Activated T-helper 1 cell treated with anti-CD3 and anti-CD28 coated beads, Interleukin-2, amount 50 U/mL, for 16 hours (primary cell): ENCODE measurements at regions not wholly inside any gene's neighbourhood (a gene's known extent, or its start where the extent isn't known, plus 50 kb on each side); places are given as distances from the start of the nearest gene placed in this dataset.

Experiments
- DNase-seq, 2 donors: peaks; one replicate each; pipeline ENCODE4 v3.0.0-alpha.2; 2020; ENCODE audit warnings: low read depth in 1 of 2, low spot score in 1 of 2

GRCh38 chr11:15378941-15379340 lies 264.2 kb downstream of the INSC start:
- DNase-seq, result no peak

GRCh38 chr11:15379483-15379882 lies 264.8 kb downstream of the INSC start:
- DNase-seq, result no peak

- no peak for DNase-seq
Measured at GRCh38 chr11:15390857-15391256, 276.1 kb downstream of the INSC start.

GRCh38 chr11:15396778-15397177 lies 282.1 kb downstream of the INSC start:
- no peak for DNase-seq

GRCh38 chr11:15406851-15407351 lies 292.2 kb downstream of the INSC start:
- DNase-seq, result no peak

- no peak for DNase-seq
Measured at GRCh38 chr11:15412054-15412453, 297.3 kb downstream of the INSC start.

- DNase-seq, result no peak
Measured at GRCh38 chr11:15418921-15419320, 304.2 kb downstream of the INSC start.

- DNase-seq, result no peak
Measured at GRCh38 chr11:15419696-15420095, 305.0 kb downstream of the INSC start.

GRCh38 chr11:15430381-15430780 lies 315.7 kb downstream of the INSC start:
- DNase-seq, result no peak

GRCh38 chr11:15434529-15434928 lies 319.8 kb downstream of the INSC start:
- no peak for DNase-seq

- no peak for DNase-seq
Measured at GRCh38 chr11:15446315-15446714, 331.6 kb downstream of the INSC start.

- DNase-seq, result no peak
Measured at GRCh38 chr11:15446929-15447328, 332.2 kb downstream of the INSC start.

- no peak for DNase-seq
Measured at GRCh38 chr11:15451713-15452112, 337.0 kb downstream of the INSC start.

GRCh38 chr11:15453211-15453765 lies 338.6 kb downstream of the INSC start:
- no peak for DNase-seq

GRCh38 chr11:15468466-15468865 lies 353.7 kb downstream of the INSC start:
- DNase-seq, result no peak

- DNase-seq, result no peak
Measured at GRCh38 chr11:15471048-15471894, 356.5 kb downstream of the INSC start.

GRCh38 chr11:15471895-15472799 lies 357.4 kb downstream of the INSC start:
- DNase-seq, result no peak

GRCh38 chr11:15473954-15474837 lies 359.5 kb downstream of the INSC start:
- DNase-seq, result no peak

- DNase-seq, result no peak
Measured at GRCh38 chr11:15476371-15476917, 361.7 kb downstream of the INSC start.

GRCh38 chr11:15481871-15482270 lies 367.1 kb downstream of the INSC start:
- no peak for DNase-seq
